OCI-LY3 (cell line): ENCODE measurements at regions not wholly inside any gene's neighbourhood (a gene's known extent, or its start where the extent isn't known, plus 50 kb on each side); places are given as distances from the start of the nearest gene placed in this dataset.

Experiments
- H2AFZ ChIP-seq: fragments of 200-600, 300-600 bp; shearing (Covaris generic); 2 replicates; pipeline ENCODE4 v1.6.0; 2014; ENCODE audit warnings: antibody characterized with exemption, low read depth, low read length
- H3K27ac ChIP-seq: fragments of 200-600, 300-600 bp; sonication (generic); 2 replicates; pipeline ENCODE4 v1.5.1; 2014; ENCODE audit warnings: mild to moderate bottlenecking, low read length, moderate library complexity, mixed read lengths
- H3K27me3 ChIP-seq: fragments of 200-600, 300-600 bp; sonication (generic); 2 replicates; pipeline ENCODE4 v1.6.1; 2014; ENCODE audit warnings: low read depth, low read length, mixed read lengths
- H3K36me3 ChIP-seq: fragments of 200-600, 300-600 bp; sonication (generic); replicated peaks from 2 replicates; pipeline ENCODE3; 2014; ENCODE audit warnings: low read depth, low read length, mixed read lengths
- H3K4me1 ChIP-seq: fragments of 300-600, 200-600 bp; sonication (generic); 2 replicates; pipeline ENCODE4 v1.6.1; 2014; ENCODE audit warnings: low read length, mixed read lengths
- H3K4me2 ChIP-seq: fragments of 200-600, 300-600 bp; sonication (generic); 2 replicates; pipeline ENCODE4 v1.6.1; 2014; ENCODE audit warnings: low read length, mixed read lengths
- H3K4me3 ChIP-seq: fragments of 300-600, 200-600 bp; sonication (generic); 2 replicates; pipeline ENCODE4 v1.5.1; 2014; ENCODE audit warnings: antibody characterized with exemption, mild to moderate bottlenecking, low read length, moderate library complexity
- H3K79me2 ChIP-seq: fragments of 300-600, 200-600 bp; shearing (Covaris generic); 2 replicates; pipeline ENCODE4 v1.6.1; 2014; ENCODE audit warnings: mild to moderate bottlenecking, low read length, mixed read lengths
- H3K9ac ChIP-seq: fragments of 300-600, 200-600 bp; shearing (Covaris generic); 2 replicates; pipeline ENCODE4 v1.6.0; 2014; ENCODE audit warnings: mild to moderate bottlenecking, low read length, moderate library complexity
- H3K9me3 ChIP-seq: fragments of 200-600, 300-600 bp; shearing (Covaris generic); 2 replicates; pipeline ENCODE4 v1.6.1; 2014; ENCODE audit warnings: low read length, mixed read lengths; ENCODE audit not compliant: insufficient read depth
- H4K20me1 ChIP-seq: fragments of 200-600, 300-600 bp; sonication (generic); 2 replicates; pipeline ENCODE4 v1.6.1; 2016; ENCODE audit warnings: low read length, mixed read lengths; ENCODE audit not compliant: insufficient read depth
- EZH2phosphoT487 ChIP-seq: fragments of 200-600 bp; shearing (Covaris generic); IDR thresholded peaks from 2 replicates; pipeline ENCODE4 v1.6.1; 2018; ENCODE audit warnings: antibody characterized with exemption, mixed run types, low read depth
- TF ChIP-seq, protein P1 (sequence below): fragments of 200-600, 300-600 bp; sonication (generic); IDR thresholded peaks from 2 replicates; pipeline ENCODE4 v1.5.1; 2014; ENCODE audit warnings: antibody characterized with exemption, low read length, low read depth

GRCh38 chr22:49663823-49664222, 163.8 kb downstream of the BRD1 start:
- TF ChIP-seq, protein P1, sequence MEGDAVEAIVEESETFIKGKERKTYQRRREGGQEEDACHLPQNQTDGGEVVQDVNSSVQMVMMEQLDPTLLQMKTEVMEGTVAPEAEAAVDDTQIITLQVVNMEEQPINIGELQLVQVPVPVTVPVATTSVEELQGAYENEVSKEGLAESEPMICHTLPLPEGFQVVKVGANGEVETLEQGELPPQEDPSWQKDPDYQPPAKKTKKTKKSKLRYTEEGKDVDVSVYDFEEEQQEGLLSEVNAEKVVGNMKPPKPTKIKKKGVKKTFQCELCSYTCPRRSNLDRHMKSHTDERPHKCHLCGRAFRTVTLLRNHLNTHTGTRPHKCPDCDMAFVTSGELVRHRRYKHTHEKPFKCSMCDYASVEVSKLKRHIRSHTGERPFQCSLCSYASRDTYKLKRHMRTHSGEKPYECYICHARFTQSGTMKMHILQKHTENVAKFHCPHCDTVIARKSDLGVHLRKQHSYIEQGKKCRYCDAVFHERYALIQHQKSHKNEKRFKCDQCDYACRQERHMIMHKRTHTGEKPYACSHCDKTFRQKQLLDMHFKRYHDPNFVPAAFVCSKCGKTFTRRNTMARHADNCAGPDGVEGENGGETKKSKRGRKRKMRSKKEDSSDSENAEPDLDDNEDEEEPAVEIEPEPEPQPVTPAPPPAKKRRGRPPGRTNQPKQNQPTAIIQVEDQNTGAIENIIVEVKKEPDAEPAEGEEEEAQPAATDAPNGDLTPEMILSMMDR: no peak
- TF ChIP-seq EZH2phosphoT487: no peak
- Histone ChIP-seq H3K79me2 (no peaks in the 10 kb centered on the region), H3K4me3 (no peak overlapping the region), H4K20me1 (no peaks in the 10 kb centered on the region), H3K27ac (no peak overlapping the region), H3K4me2 (no peak overlapping the region), H3K4me1 (peaks cover 22% of the 10 kb centered on the region), H3K9me3 (no peaks in the 10 kb centered on the region), H2AFZ (no peak overlapping the region), H3K9ac (no peak overlapping the region), H3K36me3 (no peaks in the 10 kb centered on the region), H3K27me3 (no peaks in the 10 kb centered on the region)

DNA sequence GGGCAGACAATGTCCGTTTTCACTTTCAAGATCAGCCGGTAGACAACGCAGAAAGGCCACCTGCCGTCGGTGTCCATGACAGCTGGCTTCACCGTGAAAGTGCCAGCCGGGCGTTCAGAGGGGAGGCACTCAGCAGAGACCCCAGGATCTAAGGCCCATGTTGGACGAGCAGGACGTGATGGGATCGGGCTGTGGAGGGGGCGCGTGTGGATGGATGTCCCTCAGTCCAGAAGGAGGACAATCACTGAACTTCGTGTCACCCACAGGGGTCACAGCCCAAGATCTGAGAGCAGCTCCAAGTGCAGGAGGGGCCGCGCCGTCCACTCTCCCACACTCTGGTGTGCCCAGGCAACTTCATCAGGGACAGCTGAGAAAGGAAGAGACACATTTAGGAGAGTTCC, 164.4 kb downstream of the BRD1 start:
- H3K4me1 ChIP-seq: peaks cover 22% of the 10 kb centered on the region
- no peak overlapping the region for H3K27ac ChIP-seq
- no peaks in the 10 kb centered on the region for H3K9me3 ChIP-seq
- no peaks in the 10 kb centered on the region for H3K79me2 ChIP-seq
- no peak overlapping the region for H3K4me2 ChIP-seq
- H3K4me3 ChIP-seq: no peak overlapping the region
- TF ChIP-seq, protein P1: no peak
- no peak for TF ChIP-seq EZH2phosphoT487
- H2AFZ ChIP-seq: no peak overlapping the region
- no peaks in the 10 kb centered on the region for H3K36me3 ChIP-seq
- no peak overlapping the region for H3K9ac ChIP-seq
- H3K27me3 ChIP-seq: no peaks in the 10 kb centered on the region
- H4K20me1 ChIP-seq: no peaks in the 10 kb centered on the region

DNA sequence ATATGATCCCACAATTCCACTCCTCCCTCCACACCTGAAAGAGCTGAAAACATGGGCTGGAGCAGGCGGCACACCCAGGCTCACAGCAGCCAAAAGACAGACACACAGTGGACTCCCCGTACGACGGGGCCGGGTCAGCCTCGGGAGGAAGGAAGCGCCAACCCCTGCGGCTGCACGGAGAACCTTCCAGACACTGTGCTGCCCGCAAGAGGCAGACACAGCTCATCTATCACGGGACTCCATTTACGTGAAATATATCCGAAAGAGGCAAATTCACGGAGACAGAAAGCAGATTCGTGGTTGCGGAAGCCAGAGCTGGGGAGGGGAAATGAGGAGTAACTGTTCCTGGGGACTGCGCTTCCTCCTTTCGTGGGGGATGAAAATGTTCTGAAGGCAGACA, 165.0 kb downstream of the BRD1 start:
- no peaks in the 10 kb centered on the region for H3K9me3 ChIP-seq
- no peaks in the 10 kb centered on the region for H4K20me1 ChIP-seq
- H2AFZ ChIP-seq: no peak overlapping the region
- no peak overlapping the region for H3K9ac ChIP-seq
- no peak overlapping the region for H3K27ac ChIP-seq
- no peaks in the 10 kb centered on the region for H3K36me3 ChIP-seq
- no peaks in the 10 kb centered on the region for H3K27me3 ChIP-seq
- no peak overlapping the region for H3K4me2 ChIP-seq
- TF ChIP-seq, protein P1: no peak
- no peak for TF ChIP-seq EZH2phosphoT487
- H3K79me2 ChIP-seq: no peaks in the 10 kb centered on the region
- H3K4me3 ChIP-seq: no peak overlapping the region
- peaks cover 24% of the 10 kb centered on the region for H3K4me1 ChIP-seq

- H3K27ac ChIP-seq: peak overlapping the region; percentile 71
- peak overlapping the region; percentile 78 for H3K4me2 ChIP-seq
- H3K27me3 ChIP-seq: no peaks in the 10 kb centered on the region
- no peaks in the 10 kb centered on the region for H3K36me3 ChIP-seq
- peak overlapping the region; percentile 51 for H3K9ac ChIP-seq
- H3K4me3 ChIP-seq: peak overlapping the region; percentile 62
- peaks cover 27% of the 10 kb centered on the region for H3K4me1 ChIP-seq
- H2AFZ ChIP-seq: peak overlapping the region; percentile 59
- H3K79me2 ChIP-seq: peaks cover 11% of the 10 kb centered on the region
- H3K9me3 ChIP-seq: no peaks in the 10 kb centered on the region
- no peaks in the 10 kb centered on the region for H4K20me1 ChIP-seq
- TF ChIP-seq, protein P1: no peak
- no peak for TF ChIP-seq EZH2phosphoT487
Measured at GRCh38 chr22:49660794-49661781, 166.6 kb downstream of the BRD1 start.
